Neural cell (in vitro differentiated cells): ENCODE measurements at regions not wholly inside any gene's neighbourhood (a gene's known extent, or its start where the extent isn't known, plus 50 kb on each side); places are given as distances from the start of the nearest gene placed in this dataset.

Source experiments
- H2AFZ ChIP-seq: fragments of 200-600, 300-800 bp; sonication (generic), shearing (Covaris generic); 2 replicates; pipeline ENCODE4 v1.6.0; 2014; ENCODE audit warnings: low read depth, mild to moderate bottlenecking, antibody characterized with exemption, low read length, moderate library complexity
- H3F3A ChIP-seq: fragments of 200-600 bp; shearing (Covaris generic); 2 replicates; pipeline ENCODE4 v1.6.1; 2016; ENCODE audit warnings: mild to moderate bottlenecking, moderate library complexity, mixed read lengths, antibody characterized with exemption, low read length; ENCODE audit not compliant: insufficient read depth, poor library complexity, severe bottlenecking
- H3K27ac ChIP-seq: fragments of 200-600, 300-800 bp; sonication (generic), shearing (Covaris generic); 2 replicates; pipeline ENCODE4 v1.5.1; 2014; ENCODE audit warnings: mild to moderate bottlenecking, low read length, moderate library complexity
- H3K27me3 ChIP-seq: fragments of 300-800, 200-600 bp; sonication (generic), shearing (Covaris generic); 2 replicates; pipeline ENCODE4 v1.6.0; 2014; ENCODE audit warnings: mild to moderate bottlenecking, low read depth, low read length, moderate library complexity; ENCODE audit not compliant: insufficient read depth
- H3K36me3 ChIP-seq: fragments of 300-800, 200-600 bp; sonication (generic), shearing (Covaris generic); 2 replicates; pipeline ENCODE4 v1.5.1; 2014; ENCODE audit warnings: mild to moderate bottlenecking, antibody characterized with exemption, low read length, moderate library complexity; ENCODE audit not compliant: insufficient read depth
- H3K4me2 ChIP-seq: fragments of 300-800, 200-600 bp; sonication (generic), shearing (Covaris generic); 2 replicates; pipeline ENCODE4 v1.6.0; 2014; ENCODE audit warnings: mild to moderate bottlenecking, low read length
- H3K4me3 ChIP-seq: fragments of 300-800, 200-600 bp; sonication (generic), shearing (Covaris generic); 2 replicates; pipeline ENCODE4 v1.5.1; 2014; ENCODE audit warnings: mild to moderate bottlenecking, low read length, moderate library complexity
- H3K79me2 ChIP-seq: fragments of 200-600 bp; shearing (Covaris generic); replicated peaks from 2 replicates; pipeline ENCODE4 v1.6.0; 2014; ENCODE audit warnings: mild to moderate bottlenecking, low read length, moderate library complexity; ENCODE audit not compliant: insufficient read depth
- H3K9ac ChIP-seq: fragments of 300-800, 200-600 bp; sonication (generic), shearing (Covaris generic); 2 replicates; pipeline ENCODE4 v1.6.1; 2016; ENCODE audit warnings: mild to moderate bottlenecking, low read length, mixed read lengths
- H3K9me2 ChIP-seq: fragments of 200-600 bp; shearing (Covaris generic); 2 replicates; pipeline ENCODE4 v1.6.1; 2016; ENCODE audit warnings: mild to moderate bottlenecking, low read length, mixed read lengths; ENCODE audit not compliant: insufficient read depth
- H3K9me3 ChIP-seq: fragments of 200-600, 300-800 bp; sonication (generic), shearing (Covaris generic); 2 replicates; pipeline ENCODE4 v1.6.1; 2016; ENCODE audit warnings: mild to moderate bottlenecking, mixed run types, low read length, moderate library complexity, mixed read lengths
- H4K20me1 ChIP-seq: fragments of 200-600 bp; shearing (Covaris generic); 2 replicates; pipeline ENCODE4 v1.6.1; 2016; ENCODE audit warnings: mild to moderate bottlenecking, mixed run types; ENCODE audit not compliant: insufficient read depth
- EP300 ChIP-seq: fragments of 450-650 bp; conservative IDR thresholded peaks from 2 replicates; pipeline ENCODE4 v1.6.1; 2014; ENCODE audit warnings: antibody characterized with exemption, mild to moderate bottlenecking, moderate library complexity; ENCODE audit not compliant: poor library complexity, severe bottlenecking
- EZH2 ChIP-seq: fragments of 200-600, 300-800 bp; shearing (Covaris generic), sonication (generic); IDR thresholded peaks from 2 replicates; pipeline ENCODE4 v1.6.1; 2014; ENCODE audit warnings: antibody characterized with exemption, low read length, borderline replicate concordance, mild to moderate bottlenecking; ENCODE audit not compliant: insufficient read depth, poor library complexity, severe bottlenecking
- MXI1 ChIP-seq: fragments of 450-650 bp; conservative IDR thresholded peaks from 2 replicates; pipeline ENCODE4 v1.6.1; 2014; ENCODE audit warnings: antibody characterized with exemption, mild to moderate bottlenecking; ENCODE audit not compliant: poor library complexity, severe bottlenecking
- POLR2AphosphoS5 ChIP-seq: IDR thresholded peaks from 2 replicates; pipeline ENCODE4 v1.6.1; 2012
- RAD21 ChIP-seq: fragments of 450-650 bp; conservative IDR thresholded peaks from 2 replicates; pipeline ENCODE4 v1.6.1; 2014; ENCODE audit warnings: antibody characterized with exemption, mild to moderate bottlenecking, moderate library complexity
- REST ChIP-seq: IDR thresholded peaks from 2 replicates; pipeline ENCODE4 v1.6.1; 2012; ENCODE audit warnings: borderline replicate concordance
- SMC3 ChIP-seq: fragments of 450-650 bp; conservative IDR thresholded peaks from 2 replicates; pipeline ENCODE4 v1.6.1; 2014; ENCODE audit warnings: antibody characterized with exemption, mild to moderate bottlenecking, moderate library complexity; ENCODE audit not compliant: poor library complexity
- TAF1 ChIP-seq: IDR thresholded peaks from 2 replicates; pipeline ENCODE4 v1.6.1; 2012; ENCODE audit warnings: low read depth

DNA sequence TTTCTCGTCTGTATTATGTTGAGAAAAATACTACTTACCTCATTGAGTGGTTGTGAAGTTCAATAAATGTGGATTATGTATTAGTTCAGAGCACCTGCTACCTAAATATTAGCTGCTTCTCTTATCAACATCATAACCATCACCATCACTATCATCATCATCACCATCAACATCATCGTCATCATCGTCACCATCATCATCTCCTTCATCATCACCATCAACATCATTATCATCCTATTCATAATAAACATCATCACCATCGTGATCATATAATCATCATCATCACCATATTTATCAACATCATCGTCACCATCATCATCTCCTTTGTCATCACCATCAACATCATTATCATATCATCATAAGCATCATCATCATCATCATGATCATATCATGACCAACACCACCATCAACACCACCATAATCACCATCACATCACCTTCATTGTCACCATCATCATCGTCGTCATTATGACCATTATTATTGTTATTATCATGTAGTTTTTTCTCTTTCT is 181.0 kb upstream of the ADCY2 start:
- Histone ChIP-seq H4K20me1 (no peaks in the 10 kb centered on the region), H3K9me2 (no peaks in the 10 kb centered on the region), H3K9me3 (no peaks in the 10 kb centered on the region), H3K9ac (no peak overlapping the region), H3K27me3 (no peaks in the 10 kb centered on the region), H3K36me3 (no peaks in the 10 kb centered on the region), H3K79me2 (no peaks in the 10 kb centered on the region), H3F3A (no peaks in the 10 kb centered on the region), H2AFZ (no peak overlapping the region), H3K27ac (no peak overlapping the region), H3K4me3 (no peak overlapping the region), H3K4me2 (no peak overlapping the region)
- TF ChIP-seq EP300 (no peak), MXI1 (no peak), TAF1 (no peak), RAD21 (no peak), REST (no peak), EZH2 (no peak), POLR2AphosphoS5 (no peak)

DNA sequence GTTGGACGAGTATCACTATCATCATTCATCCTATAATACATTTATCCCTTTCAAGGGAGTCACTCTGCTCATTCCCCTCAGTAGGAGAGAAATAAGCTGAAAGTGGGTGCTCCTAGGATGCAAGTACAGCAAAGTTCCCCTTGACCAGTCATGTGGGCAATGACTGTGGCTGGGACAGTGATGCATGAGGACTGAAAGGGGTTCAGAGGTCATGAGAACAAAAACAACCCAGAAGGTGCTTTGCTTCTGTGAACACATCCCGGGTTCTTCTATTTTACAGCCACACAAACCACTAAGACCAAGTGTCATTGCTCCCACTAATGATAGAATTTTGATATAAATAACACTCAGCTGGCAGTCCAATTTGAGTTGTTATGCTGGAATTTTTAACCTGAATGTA is 177.8 kb upstream of the ADCY2 start:
- H3K4me2 ChIP-seq: no peak overlapping the region
- H3K4me3 ChIP-seq: no peak overlapping the region
- H3K9ac ChIP-seq: no peak overlapping the region
- no peaks in the 10 kb centered on the region for H3F3A ChIP-seq
- H3K36me3 ChIP-seq: no peaks in the 10 kb centered on the region
- TF ChIP-seq RAD21: no peak
- TF ChIP-seq MXI1: no peak
- TF ChIP-seq REST: no peak
- no peak for TF ChIP-seq TAF1
- no peak for TF ChIP-seq EP300
- TF ChIP-seq SMC3: no peak
- no peak for TF ChIP-seq EZH2
- TF ChIP-seq POLR2AphosphoS5: no peak
- no peaks in the 10 kb centered on the region for H3K27me3 ChIP-seq
- H3K9me3 ChIP-seq: no peaks in the 10 kb centered on the region
- H3K79me2 ChIP-seq: no peaks in the 10 kb centered on the region
- H2AFZ ChIP-seq: no peak overlapping the region
- H3K9me2 ChIP-seq: no peaks in the 10 kb centered on the region
- no peaks in the 10 kb centered on the region for H4K20me1 ChIP-seq
- H3K27ac ChIP-seq: no peak overlapping the region
